H9 (cell line): ENCODE measurements at regions not wholly inside any gene's neighbourhood (a gene's known extent, or its start where the extent isn't known, plus 50 kb on each side); places are given as distances from the start of the nearest gene placed in this dataset.

Experiments
- DNase-seq: peaks from one replicate; pipeline ENCODE4 v3.0.0-alpha.2; 2017
- H2AFZ ChIP-seq: one replicate; pipeline ENCODE4 v1.6.1; 2013; ENCODE audit warnings: mild to moderate bottlenecking, low read length, control low read depth, moderate library complexity
- H2AK5ac ChIP-seq: 2 replicates; pipeline ENCODE4 v1.6.1; 2013; ENCODE audit warnings: low read length, control low read depth, mixed read lengths; ENCODE audit not compliant: insufficient read length
- H2BK120ac ChIP-seq: one replicate; pipeline ENCODE4 v1.6.1; 2013; ENCODE audit warnings: low read depth, mild to moderate bottlenecking, low read length, control low read depth, inconsistent platforms; ENCODE audit not compliant: poor library complexity, severe bottlenecking
- H2BK12ac ChIP-seq: 2 replicates; pipeline ENCODE4 v1.6.1; 2013; ENCODE audit warnings: low read length, control low read depth, mixed read lengths, low read depth; ENCODE audit not compliant: insufficient read length
- H2BK15ac ChIP-seq: 2 replicates; pipeline ENCODE4 v1.6.1; 2013; ENCODE audit warnings: low read depth, low read length, control low read depth
- H2BK20ac ChIP-seq: one replicate; pipeline ENCODE4 v1.6.1; 2013; ENCODE audit warnings: low read depth, mild to moderate bottlenecking, low read length, control low read depth, inconsistent platforms; ENCODE audit not compliant: poor library complexity, severe bottlenecking
- H2BK5ac ChIP-seq: 2 replicates; pipeline ENCODE4 v1.6.1; 2013; ENCODE audit warnings: low read length, control low read depth, mixed read lengths; ENCODE audit not compliant: insufficient read length
- H3K14ac ChIP-seq: 2 replicates; pipeline ENCODE4 v1.6.1; 2013; ENCODE audit warnings: low read length, control low read depth; ENCODE audit not compliant: insufficient read depth
- H3K18ac ChIP-seq: 2 replicates; pipeline ENCODE4 v1.6.1; 2013; ENCODE audit warnings: low read depth, mild to moderate bottlenecking, mixed read lengths, low read length, control low read depth; ENCODE audit not compliant: insufficient read length
- H3K23ac ChIP-seq: 2 replicates; pipeline ENCODE4 v1.6.1; 2013; ENCODE audit warnings: low read length, control low read depth, mixed read lengths, low read depth; ENCODE audit not compliant: insufficient read length
- H3K23me2 ChIP-seq: 2 replicates; pipeline ENCODE4 v1.6.1; 2013; ENCODE audit warnings: low read depth, mild to moderate bottlenecking, mixed read lengths, low read length, control low read depth; ENCODE audit not compliant: insufficient read length, poor library complexity, severe bottlenecking
- H3K27ac ChIP-seq: 2 replicates; pipeline ENCODE4 v1.5.1; 2013; ENCODE audit warnings: low read length, control low read depth, mixed read lengths, low read depth; ENCODE audit not compliant: insufficient read length
- H3K27me3 ChIP-seq: 2 replicates; pipeline ENCODE4 v1.6.1; 2013; ENCODE audit warnings: low read length, control low read depth, inconsistent platforms; ENCODE audit not compliant: insufficient read depth
- H3K4ac ChIP-seq: 2 replicates; pipeline ENCODE4 v1.6.1; 2013; ENCODE audit warnings: low read depth, mild to moderate bottlenecking, control low read depth, inconsistent platforms, low read length, moderate library complexity
- H3K4me1 ChIP-seq: 2 replicates; pipeline ENCODE4 v1.6.1; 2013; ENCODE audit warnings: low read length, control low read depth, inconsistent platforms; ENCODE audit not compliant: insufficient read depth
- H3K4me2 ChIP-seq: 2 replicates; pipeline ENCODE4 v1.6.1; 2013; ENCODE audit warnings: low read length, control low read depth, mixed read lengths; ENCODE audit not compliant: insufficient read length, insufficient read depth
- H3K56ac ChIP-seq: 2 replicates; pipeline ENCODE4 v1.6.1; 2013; ENCODE audit warnings: low read depth, mild to moderate bottlenecking, mixed read lengths, low read length, control low read depth; ENCODE audit not compliant: insufficient read length
- H3K79me1 ChIP-seq: 2 replicates; pipeline ENCODE4 v1.6.1; 2013; ENCODE audit warnings: low read depth, mild to moderate bottlenecking, moderate library complexity, low read length, control low read depth, inconsistent platforms; ENCODE audit not compliant: insufficient read depth, poor library complexity, severe bottlenecking
- H3K79me2 ChIP-seq: 2 replicates; pipeline ENCODE4 v1.6.1; 2013; ENCODE audit warnings: low read length, control low read depth, inconsistent platforms; ENCODE audit not compliant: insufficient read depth
- H3K9ac ChIP-seq: 2 replicates; pipeline ENCODE4 v1.6.1; 2013; ENCODE audit warnings: low read length, control low read depth, mixed read lengths; ENCODE audit not compliant: insufficient read length; ENCODE audit errors: extremely low read depth
- H3K9me3 ChIP-seq: one replicate; pipeline ENCODE4 v1.6.1; 2013; ENCODE audit warnings: low read depth, low read length, inconsistent platforms; ENCODE audit not compliant: control insufficient read depth
- H3T11ph ChIP-seq: one replicate; pipeline ENCODE4 v1.6.1; 2013; ENCODE audit warnings: mild to moderate bottlenecking, low read length, control low read depth, inconsistent platforms
- H4K20me1 ChIP-seq: one replicate; pipeline ENCODE4 v1.6.1; 2013; ENCODE audit not compliant: control insufficient read depth, insufficient read length, insufficient read depth
- H4K5ac ChIP-seq: 2 replicates; pipeline ENCODE4 v1.6.1; 2013; ENCODE audit warnings: low read depth, mild to moderate bottlenecking, mixed read lengths, low read length, control low read depth; ENCODE audit not compliant: insufficient read length
- H4K8ac ChIP-seq: replicated peaks from 2 replicates; pipeline ENCODE4 v1.6.1; 2013; ENCODE audit warnings: low read length, control low read depth, mixed read lengths, low read depth; ENCODE audit not compliant: insufficient read length
- H4K91ac ChIP-seq: 2 replicates; pipeline ENCODE4 v1.6.1; 2013; ENCODE audit warnings: low read depth, mild to moderate bottlenecking, moderate library complexity, mixed read lengths, low read length, control low read depth; ENCODE audit not compliant: insufficient read length
- H3K27ac Mint-ChIP-seq, 3 experiments: 2 replicates in 2 of 3; 3 replicates in 1 of 3; pipeline ENCODE4 v1.8.0; 2020 to 2021; ENCODE audit warnings: mixed read lengths in 3 of 3, mild to moderate bottlenecking in 1 of 3, moderate library complexity in 1 of 3
- H3K27me3 Mint-ChIP-seq: 2 replicates; pipeline ENCODE4 v1.8.0; 2021; ENCODE audit warnings: low read depth, mild to moderate bottlenecking, moderate library complexity, mixed read lengths
- H3K36me3 Mint-ChIP-seq, 3 experiments: 2 replicates in 2 of 3; 3 replicates in 1 of 3; pipeline ENCODE4 v1.8.0; 2020 to 2021; ENCODE audit warnings: low read depth in 3 of 3, mixed read lengths in 3 of 3; ENCODE audit not compliant: insufficient read depth in 1 of 3
- H3K4me1 Mint-ChIP-seq, 2 experiments: 2 replicates each; pipeline ENCODE4 v1.8.0; 2020; ENCODE audit warnings: mixed read lengths in 2 of 2
- H3K4me3 Mint-ChIP-seq, 2 experiments: 2 replicates in 1 of 2; 3 replicates in 1 of 2; pipeline ENCODE4 v1.8.0; 2020 to 2021; ENCODE audit warnings: mild to moderate bottlenecking in 2 of 2, mixed read lengths in 2 of 2, moderate library complexity in 1 of 2
- H3K9me3 Mint-ChIP-seq, 2 experiments: 2 replicates in 1 of 2; 3 replicates in 1 of 2; pipeline ENCODE4 v1.8.0; 2020; ENCODE audit warnings: mild to moderate bottlenecking in 2 of 2, mixed read lengths in 2 of 2, moderate library complexity in 1 of 2
- WGBS: extraction: QIAGEN DNeasy Blood & Tissue Kit; methylation state at CpG from one replicate; pipeline ENCODE4 v1.1.7; 2013; ENCODE audit warnings: missing lambda C conversion rate, low lambda C conversion rate, mixed read lengths; ENCODE audit not compliant: insufficient read length; ENCODE audit errors: extremely low coverage; 5-methylcytosine and 5-hydroxymethylcytosine counted together
- TF ChIP-seq, protein P1 (sequence below): fragments of 200-600 bp; sonication (generic); conservative IDR thresholded peaks from 3 replicates; pipeline ENCODE4 v1.8.0; 2021; ENCODE audit warnings: antibody characterized with exemption, mild to moderate bottlenecking

DNA sequence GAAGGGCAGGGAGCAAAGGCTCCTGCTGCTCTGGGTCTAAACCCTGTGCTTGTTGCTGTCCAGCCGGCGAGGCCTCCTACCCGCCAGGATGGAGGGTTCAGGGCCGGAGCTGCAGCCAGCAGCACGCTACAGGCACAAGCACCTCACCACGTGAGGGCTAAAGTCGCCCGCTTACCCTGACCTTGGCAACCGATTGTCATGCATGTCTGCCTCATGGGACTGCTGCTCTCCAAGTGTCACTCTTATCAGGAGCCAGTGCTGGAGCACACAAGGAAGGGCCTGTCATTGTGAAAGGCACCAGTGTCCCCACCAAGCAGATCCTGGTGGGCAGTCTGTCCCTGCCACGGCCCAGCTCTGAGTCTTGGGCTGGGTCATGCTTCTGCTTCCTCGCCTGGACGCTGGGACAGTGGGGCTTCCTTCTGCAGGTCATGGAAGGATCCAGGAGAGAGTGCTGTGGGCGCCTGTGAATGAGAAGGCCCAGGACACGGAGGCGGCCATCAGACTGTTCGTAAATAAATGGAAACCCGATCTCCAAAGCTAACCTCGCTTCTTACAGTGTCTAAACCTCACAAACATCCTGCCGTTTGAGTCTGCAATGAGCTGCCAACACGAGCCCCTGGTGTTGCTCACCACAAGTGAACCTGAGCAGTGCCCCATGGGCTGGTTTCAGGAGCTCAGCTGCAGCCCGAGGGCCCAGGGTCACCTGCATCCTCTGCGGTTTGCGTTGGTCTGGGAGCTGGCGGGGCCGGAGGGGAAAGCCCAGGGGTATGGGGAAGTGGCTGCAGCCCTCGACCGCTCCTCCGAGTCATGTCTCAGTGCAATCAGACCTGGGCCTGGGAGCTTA is 58.2 kb upstream of the RXRA start:
- H2BK120ac ChIP-seq = no peak overlapping the region
- peaks cover 18 to 33% of the 10 kb centered on the region in 2 experiments for H3K4me1 Mint-ChIP-seq
- no peak overlapping the region for H3K4ac ChIP-seq
- no peak overlapping the region for H3T11ph ChIP-seq
- H4K8ac ChIP-seq = no peak overlapping the region
- peak overlapping the region in 1 of 3 experiments; percentile 58; a peak in 1 of 7 replicates for H3K27ac Mint-ChIP-seq
- no peak overlapping the region for H3K4me3 Mint-ChIP-seq
- H2BK15ac ChIP-seq = no peak overlapping the region
- H3K9ac ChIP-seq = no peak overlapping the region
- no peak overlapping the region for H4K91ac ChIP-seq
- H3K23me2 ChIP-seq = no peaks in the 10 kb centered on the region
- no peaks in the 10 kb centered on the region for H3K79me1 ChIP-seq
- H3K4me1 ChIP-seq = no peaks in the 10 kb centered on the region
- peaks cover 4% of the 10 kb centered on the region for H4K20me1 ChIP-seq
- H2AFZ ChIP-seq = no peak overlapping the region
- H3K9me3 Mint-ChIP-seq = peaks cover 0 to 6% of the 10 kb centered on the region in 2 experiments; a peak in 2 of 5 replicates
- no peak overlapping the region for H2BK20ac ChIP-seq
- H3K36me3 Mint-ChIP-seq = no peaks in the 10 kb centered on the region; a peak in 1 of 7 replicates
- no CpG with 5 or more reads among the region's 28 CpGs for WGBS
- H3K14ac ChIP-seq = no peak overlapping the region; the same call in 1 of the 2 replicates
- no peak overlapping the region for H3K23ac ChIP-seq
- TF ChIP-seq, protein P1, sequence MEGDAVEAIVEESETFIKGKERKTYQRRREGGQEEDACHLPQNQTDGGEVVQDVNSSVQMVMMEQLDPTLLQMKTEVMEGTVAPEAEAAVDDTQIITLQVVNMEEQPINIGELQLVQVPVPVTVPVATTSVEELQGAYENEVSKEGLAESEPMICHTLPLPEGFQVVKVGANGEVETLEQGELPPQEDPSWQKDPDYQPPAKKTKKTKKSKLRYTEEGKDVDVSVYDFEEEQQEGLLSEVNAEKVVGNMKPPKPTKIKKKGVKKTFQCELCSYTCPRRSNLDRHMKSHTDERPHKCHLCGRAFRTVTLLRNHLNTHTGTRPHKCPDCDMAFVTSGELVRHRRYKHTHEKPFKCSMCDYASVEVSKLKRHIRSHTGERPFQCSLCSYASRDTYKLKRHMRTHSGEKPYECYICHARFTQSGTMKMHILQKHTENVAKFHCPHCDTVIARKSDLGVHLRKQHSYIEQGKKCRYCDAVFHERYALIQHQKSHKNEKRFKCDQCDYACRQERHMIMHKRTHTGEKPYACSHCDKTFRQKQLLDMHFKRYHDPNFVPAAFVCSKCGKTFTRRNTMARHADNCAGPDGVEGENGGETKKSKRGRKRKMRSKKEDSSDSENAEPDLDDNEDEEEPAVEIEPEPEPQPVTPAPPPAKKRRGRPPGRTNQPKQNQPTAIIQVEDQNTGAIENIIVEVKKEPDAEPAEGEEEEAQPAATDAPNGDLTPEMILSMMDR = no peak
- no peak overlapping the region for H4K5ac ChIP-seq
- no peaks in the 10 kb centered on the region for H3K27me3 ChIP-seq
- H2AK5ac ChIP-seq = no peak overlapping the region
- H3K27me3 Mint-ChIP-seq = peaks cover 2% of the 10 kb centered on the region
- H3K4me2 ChIP-seq = no peak overlapping the region
- H3K56ac ChIP-seq = no peak overlapping the region
- H3K18ac ChIP-seq = no peak overlapping the region
- H3K79me2 ChIP-seq = no peaks in the 10 kb centered on the region
- H2BK12ac ChIP-seq = no peak overlapping the region
- no peak for DNase-seq
- H3K27ac ChIP-seq = no peak overlapping the region
- H3K9me3 ChIP-seq = no peaks in the 10 kb centered on the region
- no peak overlapping the region for H2BK5ac ChIP-seq
